SIG-M5 (cell line): ENCODE measurements at regions not wholly inside any gene's neighbourhood (a gene's known extent, or its start where the extent isn't known, plus 50 kb on each side); places are given as distances from the start of the nearest gene placed in this dataset.

Experiments used
- DNase-seq: peaks from one replicate; lab custom pipeline; 2025; lab: John Stamatoyannopoulos, UW

DNA sequence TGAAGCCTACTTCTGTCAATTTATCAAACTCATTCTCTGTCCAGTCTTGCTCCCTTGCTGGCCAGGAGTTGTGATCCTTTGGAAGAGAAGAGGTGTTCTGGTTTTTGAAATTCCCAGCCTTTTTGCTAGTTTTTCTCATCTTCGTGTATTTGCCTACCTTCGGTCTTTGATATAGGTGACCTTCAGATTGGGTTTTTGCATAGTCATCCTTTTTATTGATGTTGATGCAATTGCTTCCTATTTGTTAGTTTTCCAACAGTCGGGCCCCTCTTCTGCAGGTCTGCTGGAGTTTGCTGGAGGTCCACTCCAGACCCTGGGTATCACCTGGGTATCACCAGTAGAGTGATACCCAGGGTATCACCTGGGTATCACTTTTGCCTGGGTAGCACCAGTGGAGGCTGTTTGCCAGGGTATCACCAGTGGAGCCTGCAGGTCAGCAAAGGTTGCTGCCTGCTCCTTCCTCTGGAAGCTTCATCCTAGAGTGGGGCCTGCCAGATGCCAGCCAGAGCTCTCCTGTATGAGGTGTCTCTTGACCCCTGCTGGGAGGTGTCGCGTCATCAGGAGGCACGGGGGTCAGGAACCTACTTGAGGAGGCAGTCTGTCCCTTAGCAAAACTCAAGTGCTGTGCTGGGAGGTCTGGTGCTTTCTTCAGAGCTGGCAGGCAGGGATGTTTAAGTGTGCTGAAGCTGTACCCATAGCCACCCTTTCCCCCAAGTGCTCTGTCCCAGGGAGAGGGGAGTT is 684.2 kb downstream of the PCDH18 start:
- no peak for DNase-seq

- DNase-seq: no peak
These were observed 690.8 kb downstream of the PCDH18 start for GRCh38 chr4:136841526-136841925.

GRCh38 chr4:136838607-136839006 is 693.7 kb downstream of the PCDH18 start:
- no peak for DNase-seq

- DNase-seq: no peak
These were observed 700.7 kb downstream of the PCDH18 start for GRCh38 chr4:136831553-136831952.

- no peak for DNase-seq
These were observed 703.0 kb downstream of the PCDH18 start for GRCh38 chr4:136829280-136829679.

- no peak for DNase-seq
These were observed 709.3 kb downstream of the PCDH18 start for GRCh38 chr4:136823020-136823419.

DNA sequence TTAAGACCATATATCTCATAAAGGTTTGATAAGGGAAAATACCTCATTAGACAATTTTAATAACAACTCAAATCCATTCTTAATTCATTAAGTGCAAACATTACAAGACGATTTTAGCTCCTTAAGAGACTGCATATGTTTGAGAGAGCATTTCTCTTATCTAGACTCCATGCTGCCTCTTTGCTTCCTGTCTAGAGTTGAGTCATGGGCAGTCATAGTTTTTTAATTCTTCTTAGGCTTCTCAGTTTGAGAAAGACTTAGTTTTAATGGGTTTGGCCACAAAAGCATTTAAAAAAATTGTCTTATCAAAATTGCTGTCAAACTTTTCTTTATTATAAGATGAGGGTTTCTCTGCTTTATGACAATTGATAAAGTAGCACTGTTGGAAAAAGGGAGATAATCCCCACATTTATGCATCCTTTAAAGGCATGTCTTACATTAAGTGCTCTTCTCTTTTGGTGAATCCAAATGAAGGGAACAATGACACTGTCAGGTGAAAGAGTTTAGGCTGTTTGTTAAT is 713.4 kb downstream of the PCDH18 start:
- DNase-seq: no peak

DNA sequence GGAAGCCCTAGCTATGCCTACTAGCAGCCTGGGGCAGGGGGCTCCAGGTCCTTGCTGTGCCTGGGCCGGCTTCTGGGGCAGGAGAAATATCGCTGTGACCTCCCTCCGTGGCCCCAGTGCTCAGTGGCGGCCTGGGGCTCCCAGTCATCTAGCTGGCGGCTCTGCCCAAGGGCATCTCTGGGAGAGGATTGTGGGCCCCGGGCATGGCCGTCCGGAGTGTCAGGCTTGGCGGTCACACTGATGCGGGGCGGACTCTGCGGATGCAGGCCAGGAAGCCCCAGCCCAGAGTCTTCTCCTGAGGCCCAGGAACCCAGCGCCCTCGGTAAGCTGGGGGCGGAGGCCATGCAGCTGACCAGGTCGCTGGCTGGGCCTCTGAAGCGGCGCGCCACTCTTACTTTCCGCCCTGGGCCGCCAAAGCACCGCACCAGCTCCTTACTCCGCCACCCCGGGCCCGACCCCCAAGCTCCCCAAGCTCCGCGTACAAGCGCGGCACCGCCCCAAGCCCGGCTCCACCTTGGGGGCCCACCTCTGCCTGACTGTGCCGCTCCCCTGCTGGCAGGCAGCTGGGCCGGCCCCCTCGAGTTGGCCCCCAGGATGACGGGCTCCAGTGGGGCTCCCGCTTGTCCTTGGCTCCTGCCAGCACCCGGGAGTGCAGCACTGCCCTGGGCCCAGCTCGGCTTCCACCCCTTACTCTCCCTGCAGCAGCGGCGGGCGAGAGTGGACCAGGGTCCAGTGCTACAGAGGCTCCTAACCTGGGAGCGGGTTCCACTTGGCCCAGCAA is 720.0 kb downstream of the PCDH18 start:
- DNase-seq: no peak

- DNase-seq: no peak
These were observed 720.7 kb downstream of the PCDH18 start for GRCh38 chr4:136811496-136812077.

- DNase-seq: no peak
These were observed 721.7 kb downstream of the PCDH18 start for GRCh38 chr4:136810626-136811025.

DNA sequence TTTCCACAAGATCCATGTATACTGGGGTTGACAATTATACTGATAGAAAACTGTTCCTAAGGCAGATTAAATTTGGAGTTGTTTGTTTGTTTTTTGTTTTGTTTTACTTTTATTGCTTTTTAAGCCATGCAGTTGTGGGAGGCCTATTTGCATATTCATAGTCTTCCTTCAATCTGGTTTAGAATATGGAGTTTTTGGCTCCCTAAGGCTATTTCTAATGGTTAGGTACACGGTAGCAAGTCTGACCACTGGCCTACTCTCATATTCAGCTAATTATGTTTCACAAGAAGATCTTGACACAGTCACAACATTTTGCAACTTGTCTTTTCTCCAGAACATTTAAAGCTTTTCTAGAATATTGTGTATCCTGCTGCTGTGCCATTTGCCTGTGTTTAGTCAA is 725.5 kb downstream of the PCDH18 start:
- DNase-seq: no peak

DNA sequence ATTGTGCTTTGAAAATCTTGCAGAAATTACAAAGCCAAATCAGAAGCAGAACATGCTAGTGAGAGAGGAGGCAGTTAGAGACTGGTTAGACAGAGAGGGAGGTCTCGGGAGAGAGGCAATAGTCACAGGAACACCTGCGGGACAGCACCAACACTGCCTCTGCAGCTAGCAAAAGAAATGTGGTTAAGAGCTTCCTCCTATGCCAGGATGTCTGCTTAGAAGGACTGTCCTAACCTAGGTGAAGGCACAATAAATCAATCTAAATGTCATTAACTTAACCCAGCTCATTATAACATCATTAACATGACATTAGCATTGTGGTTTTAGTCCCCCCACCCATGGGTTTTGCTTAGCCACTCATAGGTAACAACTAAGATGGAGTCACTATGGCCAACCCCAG is 726.7 kb downstream of the PCDH18 start:
- no peak for DNase-seq

DNA sequence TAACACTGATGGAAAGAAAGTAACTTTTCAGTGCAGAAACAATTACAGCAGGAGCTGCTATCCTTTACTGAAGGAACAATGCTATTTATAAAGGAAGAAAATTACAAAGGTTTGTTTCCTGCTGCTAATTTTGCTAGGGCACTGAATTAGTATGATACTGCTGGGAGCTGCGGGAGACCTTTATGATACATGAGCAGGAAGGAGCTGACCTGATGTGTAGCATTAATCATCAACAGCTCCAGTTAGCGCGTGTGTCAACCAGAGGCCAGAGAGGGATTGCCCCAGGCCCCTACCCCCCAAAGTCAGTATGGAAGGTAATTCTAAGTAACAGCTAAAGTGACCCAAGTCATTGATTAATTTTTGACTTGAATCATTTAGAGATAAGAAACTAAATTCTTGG is 728.9 kb downstream of the PCDH18 start:
- DNase-seq: no peak

DNA sequence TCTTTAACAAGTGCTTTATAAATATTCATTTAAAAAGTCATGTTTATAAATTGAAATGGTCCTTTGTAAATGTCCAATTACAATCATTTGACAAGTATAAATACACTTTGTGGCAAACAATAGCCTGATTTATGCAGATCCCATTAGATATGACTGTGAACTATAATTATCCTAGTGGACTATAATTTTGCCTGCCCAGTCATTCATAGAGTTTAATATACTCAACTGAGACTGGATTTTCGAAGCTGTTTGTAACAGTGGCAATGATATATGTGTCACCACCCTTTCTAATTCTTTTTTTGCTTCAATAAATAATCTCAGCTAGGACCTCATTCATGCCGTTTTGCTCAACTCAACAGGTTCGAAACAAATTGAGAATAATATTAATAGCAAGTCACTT is 732.0 kb downstream of the PCDH18 start:
- DNase-seq: no peak

DNA sequence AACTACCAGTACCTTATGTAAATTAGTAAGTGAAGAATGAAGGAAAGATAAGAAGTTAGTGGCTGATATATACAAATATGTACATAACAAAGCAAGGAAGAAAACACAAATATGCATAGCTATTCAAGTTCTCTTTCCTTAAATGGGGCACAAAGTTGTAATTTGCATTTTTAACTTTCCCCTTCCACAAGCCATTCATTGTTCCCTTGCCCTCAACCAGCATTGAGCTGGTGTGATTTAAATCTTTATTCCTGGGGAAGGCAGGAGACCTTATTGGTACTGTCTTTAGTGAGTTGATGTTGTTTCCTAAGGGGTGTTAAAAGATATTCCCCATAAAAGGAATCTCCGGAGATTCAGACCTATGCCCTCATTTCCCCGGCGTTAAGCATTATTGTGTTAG is 735.3 kb downstream of the PCDH18 start:
- no peak for DNase-seq

DNA sequence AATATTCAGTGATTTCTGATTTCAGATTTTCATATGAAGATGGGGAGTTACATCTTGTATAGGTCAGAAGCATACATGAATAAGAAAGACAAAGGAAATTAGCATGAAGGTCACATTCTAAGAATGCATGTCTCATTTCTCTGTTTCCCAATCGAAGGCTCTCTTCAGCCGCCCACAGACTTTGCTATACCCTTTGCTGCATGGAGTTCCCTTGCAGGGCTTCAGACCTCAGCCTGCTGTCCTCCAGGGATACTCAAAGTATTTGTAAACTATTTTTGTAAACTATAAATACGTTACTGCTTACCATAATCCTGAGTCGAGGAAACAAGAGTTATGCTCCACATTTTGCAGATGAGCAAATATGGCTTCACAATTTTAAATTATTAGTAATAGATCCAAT is 738.4 kb downstream of the PCDH18 start:
- no peak for DNase-seq

GRCh38 chr4:136784326-136784725 is 748.0 kb downstream of the PCDH18 start:
- DNase-seq: no peak

- DNase-seq: no peak
These were observed 762.6 kb downstream of the PCDH18 start for GRCh38 chr4:136769717-136770116.

DNA sequence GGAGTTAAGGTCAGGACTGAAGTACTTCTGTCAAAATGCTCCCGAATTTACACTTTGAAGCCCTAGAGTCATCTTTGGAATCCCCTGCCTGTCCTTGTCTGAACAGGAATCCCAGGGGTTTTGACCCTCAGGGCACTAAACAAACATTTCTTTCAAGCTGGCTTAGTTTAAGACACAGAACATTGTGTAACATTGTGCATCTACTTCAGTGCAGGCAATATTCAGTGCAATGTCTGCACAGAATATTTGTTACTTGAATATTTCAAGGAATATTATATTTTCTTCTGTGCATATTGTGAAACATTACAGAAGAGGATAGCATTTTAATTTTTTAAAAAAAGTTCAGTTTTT is 763.4 kb downstream of the PCDH18 start:
- no peak for DNase-seq

- no peak for DNase-seq
These were observed 763.9 kb downstream of the PCDH18 start for GRCh38 chr4:136768213-136768924.

DNA sequence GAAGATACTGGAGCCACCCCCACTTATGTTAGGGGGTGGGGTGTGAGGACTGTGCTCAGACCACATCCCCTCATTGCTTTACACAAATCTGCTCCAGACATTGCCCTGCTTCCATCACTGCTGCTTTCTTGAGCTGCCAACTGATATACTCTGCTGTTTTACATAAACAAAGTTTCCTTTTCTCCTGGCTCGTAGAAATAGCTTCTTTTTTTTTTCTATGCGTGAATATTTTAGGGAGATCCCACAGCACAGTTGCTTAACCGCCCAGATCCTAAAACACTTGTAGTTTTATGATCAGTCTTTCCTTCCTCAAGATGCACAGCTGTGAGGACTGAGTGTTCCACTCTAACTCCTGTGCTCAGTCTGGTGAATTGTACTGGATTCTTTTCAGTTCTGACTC is 768.4 kb downstream of the PCDH18 start:
- DNase-seq: no peak

GRCh38 chr4:136755531-136755916 is 776.8 kb downstream of the PCDH18 start:
- no peak for DNase-seq
